ENCODE measurements at regions not wholly inside any gene's neighbourhood (a gene's known extent, or its start where the extent isn't known, plus 50 kb on each side); places are given as distances from the start of the nearest gene placed in this dataset.
"Not testable (repeated sequence)": the region's sequence is repeated elsewhere in the genome, so short reads cannot be mapped to it uniquely, and the experiment has no call there.

DNA sequence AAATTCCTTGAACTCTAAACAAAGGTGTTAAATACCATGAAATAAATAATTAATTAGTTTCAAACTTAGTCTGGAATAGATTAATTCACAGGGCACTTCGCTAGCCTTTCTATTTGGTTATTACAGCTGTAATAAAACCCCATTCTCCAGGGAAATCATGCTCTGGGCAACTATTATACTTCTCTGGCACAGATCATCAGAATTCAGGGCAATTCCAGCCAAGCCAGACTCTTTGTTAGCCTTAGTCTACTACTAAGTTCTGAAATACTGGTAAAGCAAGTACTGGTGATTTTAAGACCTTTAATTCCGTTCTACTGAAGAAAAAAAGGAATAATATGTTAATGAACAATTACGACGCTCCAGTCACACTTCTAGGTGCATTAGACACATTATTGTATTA lies 123.4 kb upstream of the PDE1A start:
- no peak for FAIRE-seq

DNA sequence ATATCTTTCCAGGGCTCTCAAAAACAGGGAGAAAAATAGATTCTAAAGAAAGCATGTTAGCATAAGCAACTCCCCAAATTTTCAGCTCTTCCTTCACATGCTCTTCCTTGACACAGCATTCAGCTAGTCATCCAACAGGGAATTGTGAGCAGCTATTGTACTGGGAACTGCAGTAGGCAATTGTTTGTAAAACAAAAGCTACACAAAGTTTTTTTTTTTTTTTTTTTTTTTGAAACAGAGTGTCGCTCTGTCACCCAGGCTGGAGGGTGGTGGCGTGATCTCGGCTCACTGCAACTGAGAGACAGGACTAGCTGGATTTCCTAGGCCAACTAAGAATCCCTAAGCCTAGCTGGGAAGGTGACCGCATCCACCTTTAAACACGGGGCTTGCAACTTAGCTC lies 125.4 kb upstream of the PDE1A start:
- FAIRE-seq = not testable (repeated sequence)

DNA sequence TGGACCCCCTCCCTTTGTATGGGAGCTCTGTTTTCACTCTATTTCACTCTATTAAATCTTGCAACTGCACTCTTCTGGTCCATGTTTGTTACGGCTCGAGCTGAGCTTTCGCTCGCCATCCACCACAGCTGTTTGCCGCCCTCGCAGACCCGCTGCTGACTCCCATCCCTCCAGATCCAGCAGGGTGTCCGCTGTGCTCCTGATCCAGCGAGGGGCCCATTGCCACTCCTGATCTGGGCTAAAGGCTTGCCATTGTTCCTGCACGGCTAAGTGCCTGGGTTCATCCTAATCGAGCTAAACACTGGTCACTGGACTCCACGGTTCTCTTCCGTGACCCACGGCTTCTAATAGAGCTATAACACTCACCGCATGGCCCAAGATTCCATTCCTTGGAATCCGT lies 125.9 kb upstream of the PDE1A start:
- not testable (repeated sequence) for FAIRE-seq

DNA sequence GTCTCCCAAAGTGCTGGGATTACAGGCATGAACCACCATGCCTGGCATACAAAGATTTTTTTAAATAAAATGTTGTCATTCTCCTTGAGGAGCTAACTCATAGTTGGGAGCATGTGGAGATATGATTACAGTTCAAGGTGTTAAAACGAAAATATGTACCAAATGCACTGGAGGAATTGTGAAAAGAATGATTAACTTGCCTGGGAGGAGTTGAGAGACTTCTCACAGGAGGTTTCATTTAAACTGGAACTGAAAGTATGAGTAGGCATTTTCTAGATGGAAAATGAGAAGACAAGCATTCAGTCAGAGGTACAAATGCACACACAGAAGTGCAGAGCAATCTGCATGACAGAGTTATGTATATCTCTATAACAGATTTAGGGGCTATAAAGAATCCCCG lies 126.6 kb upstream of the PDE1A start:
- no peak for FAIRE-seq

DNA sequence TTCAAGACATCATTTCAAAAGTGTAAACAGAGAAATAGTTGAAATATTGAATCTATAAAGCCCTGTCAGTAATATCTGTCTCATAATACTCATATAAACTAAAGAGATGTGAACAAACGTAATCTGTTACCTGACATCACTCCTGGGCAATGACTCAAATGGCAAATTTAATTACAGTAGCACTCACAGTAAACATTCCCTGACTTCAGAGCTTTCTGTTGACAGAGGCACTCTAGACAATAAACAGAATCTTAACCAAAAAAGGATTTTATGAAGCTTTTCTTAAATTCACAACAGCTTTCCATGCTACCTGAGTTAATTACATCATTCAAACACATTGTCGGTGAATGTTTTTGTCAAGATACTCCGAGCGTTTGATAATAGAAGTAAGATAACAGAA lies 128.1 kb upstream of the PDE1A start:
- no peak for FAIRE-seq

DNA sequence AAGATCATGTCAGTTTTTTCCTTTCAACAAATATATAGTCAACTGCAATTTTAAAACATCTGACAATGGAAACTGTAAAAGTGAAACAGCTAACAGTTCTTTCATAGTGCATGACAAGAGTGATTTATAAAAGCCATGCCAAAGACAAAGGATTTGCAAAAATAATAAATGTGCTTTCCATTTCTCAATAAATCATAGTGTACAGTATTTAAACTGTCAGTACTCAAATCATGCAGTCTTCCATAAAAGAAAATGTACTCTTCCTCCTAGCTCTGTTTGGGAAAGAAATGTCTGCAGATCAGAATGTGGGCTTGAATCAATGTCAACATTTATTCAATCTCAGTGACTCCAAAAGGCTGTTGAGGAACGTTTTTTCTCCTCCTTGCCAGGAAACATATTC lies 131.7 kb upstream of the PDE1A start:
- FAIRE-seq = no peak

DNA sequence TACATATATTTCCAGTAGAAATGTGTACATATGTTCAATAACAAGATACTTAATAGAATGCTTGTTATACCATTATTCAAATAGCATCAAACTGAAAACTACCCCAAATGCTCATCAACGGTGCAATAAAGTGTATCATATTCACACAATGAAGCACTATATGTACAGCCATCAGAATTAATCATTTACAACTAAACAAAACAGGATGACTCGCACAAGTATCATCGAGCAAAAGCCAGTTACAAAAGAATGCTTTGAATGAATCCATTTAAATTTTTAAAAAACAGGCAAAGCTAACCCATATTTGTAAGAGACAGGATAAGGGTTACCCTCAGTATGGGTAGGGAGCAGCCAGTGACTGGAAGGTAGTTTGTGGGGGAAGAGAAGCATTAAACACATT lies 132.8 kb upstream of the PDE1A start:
- no peak for FAIRE-seq

DNA sequence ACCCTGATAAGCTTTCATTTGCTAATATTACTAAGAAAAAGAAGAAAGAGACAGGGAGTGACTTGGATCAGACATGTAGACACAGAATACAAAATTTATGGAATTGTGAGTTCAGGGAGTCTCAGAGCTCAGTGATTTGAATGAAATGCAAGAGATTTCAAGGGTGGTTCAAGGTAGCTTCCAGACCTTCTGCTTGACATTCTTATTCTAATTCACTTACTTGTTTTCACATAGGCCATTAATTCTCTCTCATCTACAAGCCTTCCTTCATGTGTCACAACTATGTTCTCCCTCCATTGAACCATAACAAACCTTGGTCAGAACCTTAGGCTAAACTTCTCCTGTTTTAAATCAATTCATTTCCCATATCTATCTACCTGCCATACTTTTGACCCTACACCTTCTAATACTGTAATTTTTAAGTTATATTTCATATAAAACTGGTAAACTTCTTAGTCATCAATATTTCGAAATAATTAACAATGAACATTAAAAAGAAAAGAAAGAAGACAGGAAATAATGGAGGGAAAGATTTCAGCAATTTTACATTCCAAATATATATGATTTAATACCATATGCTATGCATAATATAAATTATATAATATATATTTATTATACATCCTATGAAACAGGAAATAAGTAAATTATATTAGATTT lies 139.2 kb upstream of the PDE1A start:
- FAIRE-seq = no peak

DNA sequence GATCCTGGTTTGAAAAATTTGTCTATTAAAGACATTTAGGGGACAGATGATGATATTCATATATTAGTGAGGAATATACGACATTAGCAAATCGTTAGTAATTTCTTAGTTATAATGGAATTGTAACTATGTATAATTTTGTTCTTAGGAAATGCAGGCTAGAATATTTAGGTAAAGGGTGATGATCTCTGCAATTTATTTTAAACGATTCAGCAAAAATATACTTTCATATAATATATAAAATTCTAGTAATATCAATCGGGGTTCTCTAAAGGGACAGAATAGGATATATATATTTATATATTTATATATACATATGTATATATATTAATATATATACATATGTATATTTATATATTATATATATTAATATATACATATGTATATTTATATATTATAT lies 142.5 kb upstream of the DNAJC10 start:
- FAIRE-seq = peak; percentile 61

DNA sequence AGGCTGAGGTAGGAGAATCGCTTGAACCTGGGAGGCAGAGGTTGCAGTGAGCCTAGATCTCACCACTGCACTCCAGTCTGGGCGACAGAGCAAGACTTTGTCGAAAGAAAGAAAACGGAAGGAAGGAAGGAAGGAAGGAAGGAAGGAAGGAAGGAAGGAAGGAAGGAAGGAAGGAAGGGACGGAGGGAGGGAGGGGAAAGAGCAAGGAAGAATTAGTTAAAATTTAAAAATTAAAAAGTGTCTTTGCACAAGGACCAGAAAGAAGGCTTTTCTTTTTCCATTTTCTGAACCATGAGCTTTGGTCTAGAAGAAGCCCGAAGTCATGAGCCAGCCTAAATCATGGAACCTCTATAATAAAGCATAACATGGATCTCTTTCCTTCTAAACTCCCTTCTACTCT lies 138.2 kb upstream of the DNAJC10 start:
- no peak for FAIRE-seq

DNA sequence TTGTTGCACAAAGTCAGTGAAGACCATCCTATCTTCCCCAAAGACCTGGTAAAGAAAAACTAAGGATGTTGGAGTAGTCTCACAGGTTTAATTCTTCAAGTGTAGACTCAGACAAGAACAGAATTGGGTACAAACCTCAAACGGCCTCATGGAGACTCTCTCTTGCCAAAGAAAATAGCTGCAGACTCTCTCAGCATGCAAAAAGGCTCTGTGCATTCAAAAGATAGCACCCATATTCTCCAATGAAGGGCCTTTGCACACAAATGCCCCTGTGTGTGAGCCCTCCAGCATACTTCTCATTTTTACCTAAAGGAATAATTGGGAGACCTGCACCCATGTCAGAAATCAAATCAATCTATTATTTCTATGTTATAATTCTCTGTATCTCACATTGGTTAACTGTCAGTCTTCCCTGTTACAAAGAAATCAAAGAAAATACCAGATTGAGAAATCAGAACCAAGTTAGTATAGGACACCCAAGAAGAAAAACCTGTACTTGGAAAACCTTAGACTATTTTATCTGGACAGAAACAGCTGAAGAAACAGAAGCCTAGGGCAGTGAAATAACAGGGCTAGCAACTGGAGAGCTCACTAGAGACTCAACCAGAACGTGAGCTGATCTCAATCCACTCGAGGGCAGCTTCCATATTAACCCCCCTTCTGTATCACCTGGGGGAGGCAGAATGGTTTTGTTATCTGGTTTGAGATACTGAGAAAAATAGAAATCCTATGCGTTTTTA lies 134.7 kb upstream of the DNAJC10 start:
- no peak for FAIRE-seq

DNA sequence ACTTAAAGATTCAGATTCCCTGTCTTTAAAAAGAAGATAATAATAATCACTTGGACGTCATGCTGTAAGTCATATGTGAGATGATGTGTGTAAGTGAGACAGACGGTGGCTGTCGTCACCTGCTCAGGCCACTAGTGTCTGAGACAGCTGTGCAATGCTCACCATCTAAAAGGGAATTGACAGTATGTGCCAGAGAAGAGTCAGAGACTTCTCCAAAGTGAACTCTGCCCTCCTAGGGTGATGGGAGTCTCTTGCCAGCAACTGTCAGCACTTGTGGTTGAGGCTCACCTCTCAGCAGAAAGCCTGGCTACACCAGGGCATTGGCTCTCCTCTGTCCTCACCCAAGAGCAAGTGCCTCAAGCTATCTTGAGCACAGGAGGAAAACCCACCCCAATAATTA lies 131.6 kb upstream of the DNAJC10 start:
- FAIRE-seq = no peak

DNA sequence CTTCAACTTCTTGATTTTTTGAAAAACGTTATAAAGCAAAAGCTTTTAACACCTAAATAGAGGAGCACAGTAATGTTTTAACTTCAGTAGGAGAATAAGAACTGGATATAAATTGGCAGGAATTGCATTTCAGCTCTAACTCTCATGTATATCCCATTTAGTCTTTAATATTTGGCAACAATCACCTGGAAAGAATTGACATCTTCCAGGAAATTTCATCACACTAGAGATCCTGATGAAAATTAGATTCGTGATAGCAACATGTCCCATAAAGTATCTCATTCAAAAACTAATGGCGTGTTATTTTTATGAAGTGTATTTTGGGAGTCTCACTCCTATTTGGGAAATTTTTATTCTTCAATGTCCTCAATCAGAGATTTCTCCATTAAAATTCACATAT lies 131.1 kb upstream of the DNAJC10 start:
- no peak for FAIRE-seq

DNA sequence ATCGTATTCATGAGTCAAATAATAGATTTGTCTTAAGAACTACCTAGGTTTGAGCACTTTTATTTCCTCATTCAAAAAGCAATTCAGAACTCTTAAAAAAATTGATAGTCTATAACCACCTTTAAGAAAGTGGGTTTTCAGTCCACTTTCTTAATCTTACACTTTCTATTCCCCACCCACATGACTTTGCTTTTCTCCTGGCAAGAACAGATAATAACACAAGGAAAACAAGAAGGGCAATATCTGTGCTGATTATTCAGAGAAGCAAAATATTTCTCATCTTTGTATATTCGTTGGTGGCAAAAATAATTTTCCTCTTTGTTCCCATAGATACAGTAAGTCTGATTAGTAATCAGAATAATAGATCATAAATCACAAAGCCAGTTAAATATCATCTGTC lies 130.6 kb upstream of the DNAJC10 start:
- no peak for FAIRE-seq

DNA sequence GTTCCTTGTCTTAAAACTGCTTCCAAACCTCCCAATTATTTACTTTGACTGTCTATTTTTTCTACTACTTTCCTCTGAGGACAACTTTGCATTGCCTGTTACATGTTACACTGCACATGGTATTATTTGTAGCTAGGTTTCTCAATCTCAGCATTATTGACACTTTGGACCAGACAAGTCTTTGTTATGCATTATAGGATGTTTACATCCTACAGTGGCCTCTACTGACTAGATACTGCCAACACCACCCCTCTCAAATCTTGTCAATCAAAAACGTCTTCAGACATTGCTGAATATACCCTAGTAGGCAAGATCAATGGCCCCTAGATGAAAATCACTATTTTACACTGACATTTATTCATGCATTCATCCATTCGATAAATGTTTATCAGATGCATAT lies 129.6 kb upstream of the DNAJC10 start:
- no peak for FAIRE-seq

DNA sequence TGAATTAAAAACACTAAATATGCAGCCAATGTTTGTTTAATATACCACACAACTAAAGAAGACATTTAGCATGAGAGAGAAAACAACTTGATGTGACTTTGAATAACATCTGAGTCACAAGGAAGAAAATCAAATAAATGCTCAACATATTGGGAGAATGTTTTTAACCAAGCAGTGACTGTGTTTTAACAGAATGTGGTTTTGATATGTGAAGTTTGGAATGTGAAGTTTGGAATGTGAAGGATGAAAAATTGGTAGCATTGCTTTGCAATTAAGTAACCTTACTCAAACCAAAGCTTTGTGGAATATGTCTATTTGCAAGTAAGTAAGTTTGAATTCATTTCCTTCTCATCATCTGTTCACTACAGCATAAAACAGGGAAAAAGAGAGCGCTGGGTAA lies 128.2 kb upstream of the DNAJC10 start:
- FAIRE-seq = no peak

DNA sequence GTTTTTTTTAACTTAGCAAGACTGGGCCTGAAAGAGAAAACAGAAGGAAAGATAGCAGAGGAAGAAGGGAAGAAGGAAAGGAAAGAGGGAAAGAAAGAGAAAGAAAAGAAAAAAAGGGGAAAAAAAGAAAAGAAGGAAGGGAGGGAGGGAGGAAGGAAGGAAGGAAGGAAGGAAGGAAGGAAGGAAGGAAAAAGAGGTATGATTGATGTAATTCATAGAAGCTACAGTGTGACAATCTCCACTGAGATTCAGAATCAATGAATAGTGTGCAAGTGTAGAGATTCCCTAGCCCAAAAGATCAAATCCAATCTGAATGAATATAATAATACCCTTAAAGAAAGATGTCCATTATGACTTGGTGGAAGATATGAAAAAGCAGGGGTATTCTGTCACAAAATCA lies 126.9 kb upstream of the DNAJC10 start:
- no peak for FAIRE-seq

DNA sequence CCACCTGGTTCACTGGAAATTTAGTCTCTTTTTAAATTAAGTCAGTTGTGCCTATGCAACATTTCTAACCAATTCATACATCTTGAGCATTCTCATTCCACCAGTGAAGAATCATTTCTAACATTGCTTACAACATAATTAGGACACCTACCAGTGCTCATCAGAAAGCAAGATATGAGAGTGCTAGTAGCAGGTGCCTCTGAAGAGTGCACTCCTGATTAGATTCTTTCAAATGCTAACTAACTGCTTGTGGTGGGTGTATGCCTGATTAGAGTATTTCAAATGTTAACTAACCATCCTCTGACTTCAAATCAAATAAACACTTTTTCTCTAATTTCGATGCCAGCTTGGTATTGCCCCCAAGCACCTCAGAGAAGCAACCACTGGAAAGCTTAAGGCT lies 124.3 kb upstream of the DNAJC10 start:
- FAIRE-seq = no peak

DNA sequence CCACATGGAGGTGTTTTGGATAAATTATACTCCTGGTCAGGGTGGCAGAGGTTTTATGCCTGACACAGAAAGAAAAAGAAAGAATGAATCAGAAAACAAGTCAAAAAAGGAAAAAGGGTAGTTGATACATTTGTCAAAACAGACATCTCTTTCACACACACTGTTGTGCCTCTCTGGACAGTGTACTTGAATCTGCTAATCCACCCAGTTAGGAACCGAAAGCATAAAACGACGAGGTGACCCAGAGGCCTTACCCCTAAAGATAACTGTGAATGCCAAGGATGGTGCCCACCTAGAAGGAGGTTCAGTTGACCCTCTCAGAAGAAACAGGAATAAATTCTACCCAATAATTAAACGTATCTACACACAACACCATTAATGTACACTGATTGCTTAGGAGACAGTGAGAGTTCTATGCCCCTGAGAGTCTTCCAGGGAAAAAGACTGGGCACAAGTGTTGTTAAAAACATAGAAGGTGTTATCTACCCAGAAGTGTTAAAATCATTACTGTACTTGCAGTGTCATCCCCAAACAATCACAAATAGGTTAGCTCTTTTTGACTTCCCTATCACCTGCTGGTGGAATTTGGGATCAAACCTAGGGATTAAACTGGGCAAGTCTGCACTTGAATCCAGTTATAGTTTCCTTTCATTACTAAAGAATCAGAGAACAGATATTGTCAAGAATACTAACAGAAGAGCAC lies 123.2 kb upstream of the DNAJC10 start:
- no peak for FAIRE-seq

DNA sequence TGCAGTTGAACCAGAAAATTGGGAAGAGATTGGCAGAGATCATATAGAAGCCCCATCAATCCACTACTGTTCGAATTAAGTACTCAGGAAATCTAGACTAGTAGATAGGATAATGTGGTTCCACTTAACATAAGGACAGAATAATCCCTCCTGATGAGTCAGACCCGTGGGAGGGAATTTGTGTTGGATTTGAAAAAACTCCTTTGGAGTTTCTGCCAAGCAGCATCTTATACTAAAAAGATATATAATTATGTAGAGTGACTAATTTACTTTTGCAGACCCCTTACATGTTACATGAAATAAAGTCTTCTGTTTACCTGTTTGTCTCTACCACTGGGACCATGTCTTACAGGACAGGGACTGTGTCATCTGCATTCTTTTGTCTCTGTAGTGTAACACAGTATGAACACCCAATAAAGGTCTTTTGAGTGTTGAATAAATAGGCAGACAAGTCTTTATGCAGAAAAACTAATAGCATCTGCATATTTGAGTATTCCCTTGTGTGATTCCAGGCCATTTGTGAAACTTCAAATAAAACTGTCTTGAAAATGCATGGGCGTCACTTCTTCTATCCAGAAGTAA lies 122.6 kb upstream of the DNAJC10 start:
- no peak for FAIRE-seq

DNA sequence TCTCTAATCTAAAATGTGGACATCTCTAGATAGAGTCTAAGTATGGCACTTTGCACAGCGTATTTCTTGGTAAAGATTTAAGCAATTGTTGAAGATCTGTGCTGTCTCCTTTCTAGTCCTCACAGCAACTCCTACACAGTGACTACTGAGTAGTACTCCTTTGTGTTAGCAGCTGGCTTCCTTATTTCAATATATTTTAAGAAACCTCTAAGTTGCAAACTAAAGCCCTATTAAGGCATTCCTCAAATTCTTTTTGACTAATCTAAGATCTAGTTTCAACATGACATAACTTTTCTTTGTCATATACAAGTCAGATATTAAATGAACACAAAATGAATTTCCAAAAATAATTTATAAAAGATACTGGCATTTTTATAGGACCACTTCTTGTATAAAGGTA lies 121.8 kb upstream of the DNAJC10 start:
- no peak for FAIRE-seq

DNA sequence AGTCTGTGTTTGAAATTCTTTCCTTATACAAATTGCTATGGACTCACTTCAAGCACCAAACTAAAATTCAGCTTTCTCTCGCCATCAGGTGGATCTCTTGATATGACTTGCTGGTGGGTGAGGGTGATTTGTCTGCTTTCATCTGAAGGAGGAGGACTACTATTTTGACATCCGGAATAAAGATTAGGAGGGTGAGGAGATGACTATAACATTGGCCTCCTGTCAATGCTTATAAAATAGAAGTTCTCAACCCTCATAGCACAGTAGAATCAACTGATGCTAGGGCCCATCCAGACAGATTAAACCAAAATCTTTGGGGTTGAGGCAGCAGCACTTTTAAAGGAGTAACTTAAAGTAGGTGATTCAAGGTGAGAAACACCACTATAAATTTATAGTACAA lies 120.4 kb upstream of the DNAJC10 start:
- no peak for FAIRE-seq

DNA sequence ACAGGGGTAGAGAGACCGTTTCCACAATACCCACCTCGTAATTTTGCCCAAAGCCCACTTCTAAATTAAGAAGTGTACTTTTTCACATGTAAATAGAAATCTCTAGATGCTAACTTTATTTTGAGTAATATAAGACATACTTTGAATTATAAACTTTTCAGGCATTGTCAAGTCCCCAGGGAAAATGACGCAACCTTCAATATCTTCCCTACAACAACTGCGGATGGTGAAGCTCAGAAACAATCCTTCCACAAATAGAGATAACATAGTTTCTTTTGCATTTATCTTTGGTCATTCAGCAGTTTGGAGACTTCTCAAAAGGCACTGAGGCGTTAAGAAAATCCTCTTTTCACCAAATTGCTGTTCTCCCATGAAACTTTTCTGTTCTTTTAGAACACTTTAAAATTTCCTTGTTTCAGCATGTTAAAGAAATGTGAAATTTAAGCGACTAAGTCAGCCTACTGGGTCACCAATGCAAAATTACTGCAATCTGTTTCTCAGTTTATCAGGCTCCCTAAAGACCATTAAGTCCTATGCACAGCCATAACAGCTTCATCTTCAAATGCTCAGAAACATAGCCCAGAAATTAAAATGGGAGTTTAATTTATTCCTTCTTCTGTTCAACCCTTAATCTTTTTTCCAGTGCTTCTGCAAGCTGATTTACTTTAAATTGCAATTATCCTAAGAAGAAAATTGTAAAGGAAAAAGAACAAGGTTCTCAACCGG lies 118.3 kb upstream of the DNAJC10 start:
- no peak for FAIRE-seq
